ENCODE measurements at regions not wholly inside any gene's neighbourhood (a gene's known extent, or its start where the extent isn't known, plus 50 kb on each side); places are given as distances from the start of the nearest gene placed in this dataset.

- no peak overlapping the region for H3K27ac ChIP-seq
- TF ChIP-seq CTCF (conservative IDR thresholded peaks at IDR 0.05) = no peak
These were observed 201.0 kb upstream of the HS6ST1 start for GRCh38 chr2:128519517-128520215.

- TF ChIP-seq CTCF (conservative IDR thresholded peaks at IDR 0.05) = no peak
- H3K27ac ChIP-seq = no peak overlapping the region
These were observed 201.7 kb upstream of the HS6ST1 start for GRCh38 chr2:128520340-128520739.

GRCh38 chr2:128520791-128521190 lies 202.1 kb upstream of the HS6ST1 start:
- H3K27ac ChIP-seq = no peak overlapping the region

GRCh38 chr2:128521482-128521881 lies 202.8 kb upstream of the HS6ST1 start:
- H3K27ac ChIP-seq = no peak overlapping the region
- TF ChIP-seq CTCF (conservative IDR thresholded peaks at IDR 0.05) = no peak

More at GRCh38 chr2:128520791-128521190, 202.1 kb upstream of the HS6ST1 start:
- TF ChIP-seq CTCF (conservative IDR thresholded peaks at IDR 0.05) = no peak

GRCh38 chr2:128522829-128523228 lies 204.2 kb upstream of the HS6ST1 start:
- no peak overlapping the region for H3K27ac ChIP-seq
- TF ChIP-seq CTCF (conservative IDR thresholded peaks at IDR 0.05) = no peak

GRCh38 chr2:128523457-128523856 lies 204.8 kb upstream of the HS6ST1 start:
- no peak overlapping the region for H3K27ac ChIP-seq
- TF ChIP-seq CTCF (conservative IDR thresholded peaks at IDR 0.05) = no peak

GRCh38 chr2:128524183-128524582 lies 205.5 kb upstream of the HS6ST1 start:
- no peak overlapping the region for H3K27ac ChIP-seq
- TF ChIP-seq CTCF (conservative IDR thresholded peaks at IDR 0.05) = no peak

All from VCaP (cell line).